ENCODE measurements at regions not wholly inside any gene's neighbourhood (a gene's known extent, or its start where the extent isn't known, plus 50 kb on each side); places are given as distances from the start of the nearest gene placed in this dataset.

DNA sequence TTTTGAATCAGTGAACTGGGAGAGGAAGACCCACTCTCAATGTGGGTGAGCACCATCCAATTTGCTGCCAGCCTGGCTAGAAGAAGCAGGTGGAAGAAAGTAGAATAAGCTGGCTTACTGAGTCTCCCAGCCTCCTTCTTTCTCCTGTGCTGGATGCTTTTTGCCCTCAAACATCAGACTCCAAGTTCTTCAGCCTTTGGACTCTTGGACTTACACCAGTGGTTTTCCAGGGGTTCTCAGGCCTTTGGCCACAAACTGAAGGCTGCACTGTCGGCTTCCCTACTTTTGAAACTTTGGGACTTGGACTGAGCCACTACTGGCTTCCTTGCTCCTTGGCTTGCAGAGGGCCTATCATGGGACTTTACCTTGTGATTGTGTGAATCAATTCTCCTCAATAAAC, 804.2 kb upstream of the SLITRK1 start:
- Histone ChIP-seq H3K4me1 (peaks cover 0 to 6% (median 0%) of the 10 kb centered on the region in 4 donors), H3K36me3 (no peaks in the 10 kb centered on the region), H3K9me3 (no peaks in the 10 kb centered on the region), H3K27ac (no peak overlapping the region), H3K27me3 (no peaks in the 10 kb centered on the region), H3K4me3 (no peak overlapping the region)
- TF ChIP-seq POLR2AphosphoS5 (IDR thresholded peaks at IDR 0.05) (no peak), POLR2A (IDR thresholded peaks at IDR 0.05) (no peak), CTCF (IDR thresholded peaks at IDR 0.05) (no peak), EP300 (IDR thresholded peaks at IDR 0.05) (no peak)
- no peak for ATAC-seq (ENCODE audit: low FRiP score in 2 of 2)
- DNase-seq = no peak
- WGBS, 2 donors = 53 to 85% methylated on average over 1 of the region's 1 CpG

GRCh38 chr13:84684804-84685203, 802.5 kb upstream of the SLITRK1 start:
- Histone ChIP-seq H3K36me3 (no peaks in the 10 kb centered on the region), H3K27ac (no peak overlapping the region), H3K27me3 (no peaks in the 10 kb centered on the region), H3K9me3 (no peaks in the 10 kb centered on the region), H3K4me1 (peaks cover 0 to 6% (median 0%) of the 10 kb centered on the region in 4 donors), H3K4me3 (no peak overlapping the region)
- ATAC-seq (ENCODE audit: low FRiP score in 2 of 2) (no peak), DNase-seq (no peak)
- TF ChIP-seq POLR2A (IDR thresholded peaks at IDR 0.05) = no peak
- TF ChIP-seq CTCF (IDR thresholded peaks at IDR 0.05) = no peak
- no peak for TF ChIP-seq EP300 (IDR thresholded peaks at IDR 0.05)
- no peak for TF ChIP-seq POLR2AphosphoS5 (IDR thresholded peaks at IDR 0.05)
- 85 to 91% methylated on average over 6 of the region's 6 CpGs for WGBS, 2 donors

GRCh38 chr13:84684048-84684662, 801.9 kb upstream of the SLITRK1 start:
- no peak overlapping the region for H3K27ac ChIP-seq
- 68 to 73% methylated on average over 3 of the region's 3 CpGs for WGBS, 2 donors

GRCh38 chr13:84683448-84683847, 801.2 kb upstream of the SLITRK1 start:
- no peaks in the 10 kb centered on the region for H3K36me3 ChIP-seq
- H3K27me3 ChIP-seq = no peaks in the 10 kb centered on the region
- ATAC-seq (ENCODE audit: low FRiP score in 2 of 2) (no peak), DNase-seq (no peak)
- no peak for TF ChIP-seq CTCF (IDR thresholded peaks at IDR 0.05)
- no peak for TF ChIP-seq EP300 (IDR thresholded peaks at IDR 0.05)
- TF ChIP-seq POLR2AphosphoS5 (IDR thresholded peaks at IDR 0.05) = no peak
- no peak for TF ChIP-seq POLR2A (IDR thresholded peaks at IDR 0.05)
- H3K4me1 ChIP-seq = peaks cover 0 to 6% (median 0%) of the 10 kb centered on the region in 4 donors
- H3K4me3 ChIP-seq = no peak overlapping the region
- H3K9me3 ChIP-seq = no peaks in the 10 kb centered on the region
- no peak overlapping the region for H3K27ac ChIP-seq

More at GRCh38 chr13:84684048-84684662, 801.9 kb upstream of the SLITRK1 start:
- Histone ChIP-seq H3K36me3 (no peaks in the 10 kb centered on the region), H3K27me3 (no peaks in the 10 kb centered on the region), H3K9me3 (no peaks in the 10 kb centered on the region), H3K4me3 (no peak overlapping the region), H3K4me1 (peaks cover 0 to 6% (median 0%) of the 10 kb centered on the region in 4 donors)
- TF ChIP-seq CTCF (IDR thresholded peaks at IDR 0.05) (no peak), EP300 (IDR thresholded peaks at IDR 0.05) (no peak), POLR2AphosphoS5 (IDR thresholded peaks at IDR 0.05) (no peak), POLR2A (IDR thresholded peaks at IDR 0.05) (no peak)
- DNase-seq = no peak
- no peak for ATAC-seq (ENCODE audit: low FRiP score in 2 of 2)

DNA sequence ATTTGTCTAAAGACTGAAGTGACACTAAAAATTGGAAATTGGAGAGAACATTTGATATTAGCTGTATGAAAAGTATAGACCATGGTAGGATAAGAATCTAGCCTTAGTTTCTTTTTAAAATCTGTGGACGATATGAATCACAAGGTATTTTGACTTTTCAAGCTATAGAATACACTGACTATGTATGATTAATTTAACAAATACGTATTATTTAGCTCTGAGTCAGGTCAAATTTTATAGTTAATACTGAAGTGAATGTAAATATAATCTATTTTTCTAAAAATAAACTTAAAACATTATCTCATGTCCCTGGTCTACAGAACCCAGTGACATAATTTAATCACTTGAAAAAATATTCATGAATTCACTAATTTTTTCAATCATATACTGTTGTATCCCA, 795.6 kb upstream of the SLITRK1 start:
- DNase-seq = no peak
- Histone ChIP-seq H3K9me3 (no peaks in the 10 kb centered on the region), H3K36me3 (no peaks in the 10 kb centered on the region), H3K4me1 (no peaks in the 10 kb centered on the region), H3K4me3 (no peak overlapping the region), H3K27me3 (no peaks in the 10 kb centered on the region), H3K27ac (no peak overlapping the region)
- no peak for ATAC-seq (ENCODE audit: low FRiP score in 2 of 2)
- TF ChIP-seq POLR2A (IDR thresholded peaks at IDR 0.05) (no peak), POLR2AphosphoS5 (IDR thresholded peaks at IDR 0.05) (no peak), CTCF (IDR thresholded peaks at IDR 0.05) (no peak), EP300 (IDR thresholded peaks at IDR 0.05) (no peak)
- WGBS, 2 donors = 75 to 77% methylated on average over 2 of the region's 2 CpGs

Measured in upper lobe of left lung (tissue), 6 donors.